GM13977 (cell line): ENCODE measurements at regions not wholly inside any gene's neighbourhood (a gene's known extent, or its start where the extent isn't known, plus 50 kb on each side); places are given as distances from the start of the nearest gene placed in this dataset.

Experiments
- DNase-seq: peaks from one replicate; pipeline ENCODE4 v3.0.0; 2012; ENCODE audit warnings: low spot score
- in situ Hi-C: fragments of 300-500 bp; cut with MboI; formaldehyde crosslinking; loops from one replicate; pipeline ENCODE4 v1.12.0; 2022; ENCODE audit warnings: low sequenced_read_pairs, low pct_unique_long_range_greater_than_20kb, mixed read lengths, inconsistent platforms; ENCODE audit not compliant: unreplicated experiment
- TF ChIP-seq, protein P1 (sequence below): IDR thresholded peaks from 2 replicates; pipeline ENCODE4 v1.5.1; 2012; ENCODE audit warnings: mild to moderate bottlenecking, control low read depth; ENCODE audit not compliant: insufficient read depth; ENCODE audit errors: extremely low read depth, missing control alignments

- in situ Hi-C loops = no loop called here
Measured at GRCh38 chr12:75864161-75864560, 167.4 kb downstream of the PHLDA1 start.

GRCh38 chr12:75863533-75863932 is 168.0 kb downstream of the PHLDA1 start:
- TF ChIP-seq, protein P1, sequence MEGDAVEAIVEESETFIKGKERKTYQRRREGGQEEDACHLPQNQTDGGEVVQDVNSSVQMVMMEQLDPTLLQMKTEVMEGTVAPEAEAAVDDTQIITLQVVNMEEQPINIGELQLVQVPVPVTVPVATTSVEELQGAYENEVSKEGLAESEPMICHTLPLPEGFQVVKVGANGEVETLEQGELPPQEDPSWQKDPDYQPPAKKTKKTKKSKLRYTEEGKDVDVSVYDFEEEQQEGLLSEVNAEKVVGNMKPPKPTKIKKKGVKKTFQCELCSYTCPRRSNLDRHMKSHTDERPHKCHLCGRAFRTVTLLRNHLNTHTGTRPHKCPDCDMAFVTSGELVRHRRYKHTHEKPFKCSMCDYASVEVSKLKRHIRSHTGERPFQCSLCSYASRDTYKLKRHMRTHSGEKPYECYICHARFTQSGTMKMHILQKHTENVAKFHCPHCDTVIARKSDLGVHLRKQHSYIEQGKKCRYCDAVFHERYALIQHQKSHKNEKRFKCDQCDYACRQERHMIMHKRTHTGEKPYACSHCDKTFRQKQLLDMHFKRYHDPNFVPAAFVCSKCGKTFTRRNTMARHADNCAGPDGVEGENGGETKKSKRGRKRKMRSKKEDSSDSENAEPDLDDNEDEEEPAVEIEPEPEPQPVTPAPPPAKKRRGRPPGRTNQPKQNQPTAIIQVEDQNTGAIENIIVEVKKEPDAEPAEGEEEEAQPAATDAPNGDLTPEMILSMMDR = no peak
- DNase-seq = no peak
- in situ Hi-C loops = no loop called here

More at GRCh38 chr12:75864161-75864560, 167.4 kb downstream of the PHLDA1 start:
- DNase-seq = no peak
- TF ChIP-seq, protein P1 = no peak

DNA sequence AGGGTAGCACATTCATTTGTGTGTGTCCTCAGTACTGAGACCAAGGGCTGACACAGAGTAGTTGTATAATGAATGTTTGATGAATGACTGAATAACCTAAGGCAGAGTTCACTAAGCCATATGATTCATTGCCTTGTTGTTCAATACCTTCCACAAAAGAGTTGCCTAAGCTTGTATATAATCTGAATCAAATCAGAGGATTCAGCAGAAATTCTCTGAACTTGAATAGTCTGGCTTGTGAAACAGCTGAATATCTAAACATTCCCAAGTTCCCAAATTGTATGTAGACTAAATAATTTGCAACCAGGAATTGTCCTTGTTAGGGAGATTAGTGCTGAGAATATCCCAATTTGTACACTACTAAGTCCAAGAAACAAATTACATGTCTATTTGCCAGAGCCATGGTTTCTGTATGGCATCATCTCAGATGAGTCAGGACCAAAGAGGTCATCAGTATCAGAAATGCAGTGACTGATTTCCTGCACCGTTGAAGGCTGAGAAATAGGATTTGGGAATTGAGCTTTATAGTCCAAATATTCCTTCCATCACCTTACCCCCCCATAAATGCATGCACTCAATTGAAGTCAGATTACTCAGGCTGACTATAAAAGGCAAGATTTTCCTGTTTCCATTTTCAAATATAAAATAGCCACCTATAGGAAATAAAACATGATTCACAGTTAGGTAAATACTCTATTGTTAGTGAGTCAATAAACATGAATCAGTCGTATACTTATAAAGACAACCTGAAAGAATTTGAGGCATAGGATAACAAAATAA is 168.7 kb downstream of the PHLDA1 start:
- in situ Hi-C loops = no loop called here
- TF ChIP-seq, protein P1 = no peak
- no peak for DNase-seq

DNA sequence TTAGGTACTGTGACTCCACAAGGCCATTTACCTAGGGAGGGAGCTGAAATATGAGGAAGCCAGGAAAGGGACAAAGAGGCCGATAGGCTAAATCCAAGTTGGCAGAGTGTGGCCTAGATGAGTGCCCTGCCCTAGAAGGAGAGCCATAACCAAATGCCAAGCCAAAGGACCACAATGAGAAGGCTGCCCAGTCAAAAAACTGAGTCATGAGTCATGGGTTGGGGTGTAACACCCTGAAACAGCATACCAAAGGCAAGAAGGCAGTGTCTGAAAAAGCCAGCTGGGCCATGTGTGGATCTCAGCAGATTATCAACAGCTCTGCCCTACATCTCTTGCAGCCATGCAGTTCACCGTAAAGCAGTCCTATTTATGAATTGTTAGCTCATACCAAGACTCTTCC is 171.7 kb downstream of the PHLDA1 start:
- DNase-seq = no peak
- in situ Hi-C loops = no loop called here
- TF ChIP-seq, protein P1 = no peak

DNA sequence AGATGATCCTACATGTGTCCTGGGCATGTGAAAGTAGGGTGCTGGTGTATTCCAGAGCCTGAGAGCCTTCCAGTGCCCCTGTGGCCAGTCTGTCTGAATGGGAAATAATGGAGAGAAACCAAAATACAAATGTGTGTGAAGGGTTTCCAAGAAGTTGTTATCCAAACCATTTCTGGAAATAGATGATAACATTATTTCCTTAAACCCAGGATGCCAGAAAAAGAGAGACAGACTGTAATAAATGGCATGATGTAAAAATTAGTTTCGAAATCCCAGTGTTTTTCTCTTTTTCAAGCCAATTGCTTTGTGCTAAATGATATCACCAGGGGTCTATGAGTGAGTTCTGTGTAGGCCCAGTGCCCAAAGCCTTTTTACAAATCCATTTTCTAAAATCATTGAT is 175.3 kb downstream of the PHLDA1 start:
- in situ Hi-C loops = no loop called here
- no peak for DNase-seq
- TF ChIP-seq, protein P1 = no peak

GRCh38 chr12:75855360-75855759 is 176.2 kb downstream of the PHLDA1 start:
- in situ Hi-C loops = no loop called here
- no peak for DNase-seq
- TF ChIP-seq, protein P1 = no peak
